Lower leg skin (tissue), 3 donors: ENCODE measurements at regions not wholly inside any gene's neighbourhood (a gene's known extent, or its start where the extent isn't known, plus 50 kb on each side); places are given as distances from the start of the nearest gene placed in this dataset.

Experiments
- CTCF ChIP-seq, 3 donors: fragments of 450-650 bp; IDR thresholded peaks; one replicate each; pipeline ENCODE4 v1.5.1; 2016; ENCODE audit warnings: antibody characterized with exemption in 3 of 3, mild to moderate bottlenecking in 3 of 3, moderate library complexity in 2 of 3
- POLR2A ChIP-seq, 2 donors: fragments of 450-650 bp; IDR thresholded peaks; one replicate each; pipeline ENCODE4 v1.6.1; 2016 to 2017; ENCODE audit warnings: antibody characterized with exemption in 2 of 2, mild to moderate bottlenecking in 1 of 2, moderate library complexity in 1 of 2

DNA sequence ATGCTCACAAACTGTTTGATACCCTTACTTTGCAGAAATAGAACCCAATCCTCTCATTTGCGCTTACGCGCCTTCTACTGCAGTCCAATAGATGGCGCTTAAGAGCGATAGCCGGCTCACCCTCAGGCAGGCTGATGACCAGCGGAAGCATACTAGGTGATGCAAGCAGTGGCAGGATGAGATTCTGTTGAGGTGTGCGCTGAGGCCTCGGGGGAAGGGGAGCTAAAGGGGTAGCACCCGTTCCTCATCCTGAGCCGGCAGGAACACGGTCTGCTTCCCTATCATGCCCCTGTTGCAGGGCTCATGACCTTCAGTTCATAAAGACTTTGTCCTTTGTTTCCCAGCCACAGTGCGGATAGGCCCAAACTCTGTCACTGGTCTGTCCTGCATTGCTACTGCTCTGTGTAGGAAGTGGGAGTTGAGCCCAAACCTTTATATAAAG, 628.9 kb downstream of the TLL1 start:
- no peak for TF ChIP-seq CTCF (IDR thresholded peaks at IDR 0.05)
- no peak for TF ChIP-seq POLR2A (IDR thresholded peaks at IDR 0.05)
